ENCODE measurements at regions not wholly inside any gene's neighbourhood (a gene's known extent, or its start where the extent isn't known, plus 50 kb on each side); places are given as distances from the start of the nearest gene placed in this dataset.

DNA sequence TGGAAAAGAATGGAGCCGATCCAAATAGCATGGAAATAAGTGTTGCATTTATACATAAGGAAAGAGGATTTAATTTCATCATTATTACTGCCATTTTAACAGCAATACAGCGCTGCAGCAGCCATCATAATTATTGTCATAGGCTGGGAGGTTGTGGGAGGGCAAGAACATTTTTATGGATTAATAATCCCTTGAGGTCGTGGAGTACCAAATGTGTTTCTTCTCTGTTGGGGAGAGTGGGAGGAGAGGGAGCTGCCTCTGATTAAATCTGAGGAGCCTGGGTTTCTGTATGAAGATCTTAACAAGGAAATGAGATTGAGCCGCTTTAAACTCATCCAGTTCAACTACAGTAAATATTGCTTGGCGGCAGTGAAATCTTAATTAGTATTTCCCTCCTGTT, 805.9 kb downstream of the PCDH17 start (continued):
- TF ChIP-seq ZEB2 (tag by site-specific recombination; IDR thresholded peaks at IDR 0.05) (no peak), BCL11A (tag by site-specific recombination; IDR thresholded peaks at IDR 0.05; ENCODE audit: low read depth) (no peak), ZNF701 (tag by site-specific recombination; IDR thresholded peaks at IDR 0.05) (no peak), ZNF514 (tag by site-specific recombination; IDR thresholded peaks at IDR 0.05) (no peak), ZNF670 (tag by site-specific recombination; IDR thresholded peaks at IDR 0.05; ENCODE audit: low read depth) (no peak)

- Histone ChIP-seq H3K9me3 (ENCODE audit: control insufficient read depth, insufficient read depth, low read depth, low read length) (no peaks in the 10 kb centered on the region), H3K27ac (ENCODE audit: extremely low read depth, low read depth, low read length) (no peak overlapping the region), H3K36me3 (ENCODE audit: control insufficient read depth in 2 of 2, insufficient read depth in 1 of 2, low read length in 2 of 2) (no peaks in the 10 kb centered on the region), H3K4me1 (ENCODE audit: control insufficient read depth, insufficient read depth, low read length) (no peaks in the 10 kb centered on the region), H3K4me3 (ENCODE audit: low read depth, low read length) (no peak overlapping the region)
- POLR2A ChIA-PET = no interaction called here
- CTCF ChIA-PET = no interaction called here
- TF ChIP-seq, protein P1, sequence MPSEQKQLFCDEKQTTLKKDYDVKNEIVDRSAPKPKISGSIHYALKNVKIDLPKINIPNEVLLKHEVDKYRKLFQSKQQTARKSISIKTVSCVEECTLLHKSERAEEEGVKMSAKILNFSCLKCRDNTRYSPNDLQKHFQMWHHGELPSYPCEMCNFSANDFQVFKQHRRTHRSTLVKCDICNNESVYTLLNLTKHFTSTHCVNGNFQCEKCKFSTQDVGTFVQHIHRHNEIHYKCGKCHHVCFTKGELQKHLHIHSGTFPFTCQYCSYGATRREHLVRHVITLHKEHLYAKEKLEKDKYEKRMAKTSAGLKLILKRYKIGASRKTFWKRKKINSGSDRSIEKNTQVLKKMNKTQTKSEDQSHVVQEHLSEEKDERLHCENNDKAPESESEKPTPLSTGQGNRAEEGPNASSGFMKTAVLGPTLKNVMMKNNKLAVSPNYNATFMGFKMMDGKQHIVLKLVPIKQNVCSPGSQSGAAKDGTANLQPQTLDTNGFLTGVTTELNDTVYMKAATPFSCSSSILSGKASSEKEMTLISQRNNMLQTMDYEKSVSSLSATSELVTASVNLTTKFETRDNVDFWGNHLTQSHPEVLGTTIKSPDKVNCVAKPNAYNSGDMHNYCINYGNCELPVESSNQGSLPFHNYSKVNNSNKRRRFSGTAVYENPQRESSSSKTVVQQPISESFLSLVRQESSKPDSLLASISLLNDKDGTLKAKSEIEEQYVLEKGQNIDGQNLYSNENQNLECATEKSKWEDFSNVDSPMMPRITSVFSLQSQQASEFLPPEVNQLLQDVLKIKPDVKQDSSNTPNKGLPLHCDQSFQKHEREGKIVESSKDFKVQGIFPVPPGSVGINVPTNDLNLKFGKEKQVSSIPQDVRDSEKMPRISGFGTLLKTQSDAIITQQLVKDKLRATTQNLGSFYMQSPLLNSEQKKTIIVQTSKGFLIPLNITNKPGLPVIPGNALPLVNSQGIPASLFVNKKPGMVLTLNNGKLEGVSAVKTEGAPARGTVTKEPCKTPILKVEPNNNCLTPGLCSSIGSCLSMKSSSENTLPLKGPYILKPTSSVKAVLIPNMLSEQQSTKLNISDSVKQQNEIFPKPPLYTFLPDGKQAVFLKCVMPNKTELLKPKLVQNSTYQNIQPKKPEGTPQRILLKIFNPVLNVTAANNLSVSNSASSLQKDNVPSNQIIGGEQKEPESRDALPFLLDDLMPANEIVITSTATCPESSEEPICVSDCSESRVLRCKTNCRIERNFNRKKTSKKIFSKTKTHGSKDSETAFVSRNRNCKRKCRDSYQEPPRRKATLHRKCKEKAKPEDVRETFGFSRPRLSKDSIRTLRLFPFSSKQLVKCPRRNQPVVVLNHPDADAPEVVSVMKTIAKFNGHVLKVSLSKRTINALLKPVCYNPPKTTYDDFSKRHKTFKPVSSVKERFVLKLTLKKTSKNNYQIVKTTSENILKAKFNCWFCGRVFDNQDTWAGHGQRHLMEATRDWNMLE (tag by site-specific recombination; conservative IDR thresholded peaks at IDR 0.05; ENCODE audit: low read depth) = no peak
- TF ChIP-seq FEZF1 (tag by site-specific recombination; IDR thresholded peaks at IDR 0.05) (no peak), RBAK (tag by site-specific recombination; IDR thresholded peaks at IDR 0.05) (no peak), ZNF174 (tag by site-specific recombination; IDR thresholded peaks at IDR 0.05) (no peak), ZNF629 (tag by site-specific recombination; IDR thresholded peaks at IDR 0.05) (no peak), KLF16 (tag by site-specific recombination; IDR thresholded peaks at IDR 0.05) (no peak), ELK4 (IDR thresholded peaks at IDR 0.05; ENCODE audit: borderline replicate concordance, low read depth, low read length) (no peak), ZNF776 (tag by site-specific recombination; IDR thresholded peaks at IDR 0.05; ENCODE audit: borderline replicate concordance) (no peak)
- TF ChIP-seq, protein P2, sequence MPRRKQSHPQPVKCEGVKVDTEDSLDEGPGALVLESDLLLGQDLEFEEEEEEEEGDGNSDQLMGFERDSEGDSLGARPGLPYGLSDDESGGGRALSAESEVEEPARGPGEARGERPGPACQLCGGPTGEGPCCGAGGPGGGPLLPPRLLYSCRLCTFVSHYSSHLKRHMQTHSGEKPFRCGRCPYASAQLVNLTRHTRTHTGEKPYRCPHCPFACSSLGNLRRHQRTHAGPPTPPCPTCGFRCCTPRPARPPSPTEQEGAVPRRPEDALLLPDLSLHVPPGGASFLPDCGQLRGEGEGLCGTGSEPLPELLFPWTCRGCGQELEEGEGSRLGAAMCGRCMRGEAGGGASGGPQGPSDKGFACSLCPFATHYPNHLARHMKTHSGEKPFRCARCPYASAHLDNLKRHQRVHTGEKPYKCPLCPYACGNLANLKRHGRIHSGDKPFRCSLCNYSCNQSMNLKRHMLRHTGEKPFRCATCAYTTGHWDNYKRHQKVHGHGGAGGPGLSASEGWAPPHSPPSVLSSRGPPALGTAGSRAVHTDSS (tag by site-specific recombination; IDR thresholded peaks at IDR 0.05) = no peak
Measured at GRCh38 chr13:58446979-58447378, 815.4 kb downstream of the PCDH17 start.

- POLR2A ChIA-PET = no interaction called here
- no peaks in the 10 kb centered on the region for H3K9me3 ChIP-seq (ENCODE audit: control insufficient read depth, insufficient read depth, low read depth, low read length)
- TF ChIP-seq ZSCAN5A (tag by site-specific recombination; IDR thresholded peaks at IDR 0.05) = no peak
- no peak for TF ChIP-seq ZNF585B (tag by site-specific recombination; IDR thresholded peaks at IDR 0.05)
- no peak for TF ChIP-seq REST (tag by site-specific recombination; IDR thresholded peaks at IDR 0.05)
- no peak for TF ChIP-seq ZNF37A (tag by site-specific recombination; IDR thresholded peaks at IDR 0.05)
- no peak for TF ChIP-seq TCF7L2 (IDR thresholded peaks at IDR 0.05; ENCODE audit: borderline replicate concordance, low read depth, low read length)
- no peak for TF ChIP-seq KLF10 (tag by site-specific recombination; IDR thresholded peaks at IDR 0.05)
Measured at GRCh38 chr13:58452123-58452623, 820.6 kb downstream of the PCDH17 start.

More at GRCh38 chr13:58452123-58452623, 820.6 kb downstream of the PCDH17 start:
- no peak overlapping the region for H3K4me3 ChIP-seq (ENCODE audit: low read depth, low read length)
- H3K36me3 ChIP-seq (ENCODE audit: control insufficient read depth in 2 of 2, insufficient read depth in 1 of 2, low read length in 2 of 2) = no peaks in the 10 kb centered on the region
- H3K4me1 ChIP-seq (ENCODE audit: control insufficient read depth, insufficient read depth, low read length) = no peaks in the 10 kb centered on the region
- CTCF ChIA-PET = no interaction called here
- H3K27ac ChIP-seq (ENCODE audit: extremely low read depth, low read depth, low read length) = no peak overlapping the region

Measured in HEK293 (cell line).